ENCODE measurements at regions not wholly inside any gene's neighbourhood (a gene's known extent, or its start where the extent isn't known, plus 50 kb on each side); places are given as distances from the start of the nearest gene placed in this dataset.
"Not testable (repeated sequence)": the region's sequence is repeated elsewhere in the genome, so short reads cannot be mapped to it uniquely, and the experiment has no call there.

DNA sequence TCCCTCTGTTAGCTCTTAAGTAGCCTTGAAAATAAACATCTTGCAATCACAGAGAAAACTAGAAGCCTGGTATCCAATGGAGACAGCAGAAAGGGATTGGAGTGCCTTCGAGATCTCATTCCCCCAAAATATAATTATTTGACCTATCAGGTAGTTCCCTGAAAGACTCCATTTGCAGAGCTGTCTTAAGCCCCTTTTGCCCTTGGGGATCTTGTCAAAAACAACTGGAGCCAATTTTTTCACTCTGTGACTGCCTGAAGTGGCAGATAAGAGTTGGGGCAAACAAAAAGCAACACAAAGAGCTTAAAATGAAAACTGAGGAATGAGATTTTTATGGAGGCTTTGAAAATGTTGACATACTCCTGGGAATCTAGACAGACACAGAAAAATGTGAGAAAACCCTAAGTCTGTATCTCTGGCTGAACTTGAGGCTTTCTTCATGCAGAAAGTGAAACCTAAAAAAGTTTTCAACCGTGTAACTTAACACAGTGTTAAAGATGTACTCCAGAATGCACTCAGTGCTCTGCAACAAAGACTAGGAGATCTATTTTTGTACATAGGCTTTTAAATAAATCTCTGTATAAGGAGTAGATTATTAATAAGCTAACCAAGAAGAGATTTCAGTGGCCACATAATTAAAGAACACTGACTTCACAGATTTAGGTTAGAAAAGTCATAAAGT lies 971.1 kb upstream of the MAN1A1 start:
- no peak for DNase-seq

- no peak for DNase-seq
These were observed 954.7 kb upstream of the MAN1A1 start for GRCh38 chr6:120304223-120304622.

GRCh38 chr6:120303527-120303926 lies 954.0 kb upstream of the MAN1A1 start:
- no peak for DNase-seq

- DNase-seq, result no peak
These were observed 952.5 kb upstream of the MAN1A1 start for GRCh38 chr6:120302041-120302440.

GRCh38 chr6:120290964-120291363 lies 941.4 kb upstream of the MAN1A1 start:
- no peak for DNase-seq

- DNase-seq, result no peak
These were observed 932.4 kb upstream of the MAN1A1 start for GRCh38 chr6:120282005-120282404.

DNA sequence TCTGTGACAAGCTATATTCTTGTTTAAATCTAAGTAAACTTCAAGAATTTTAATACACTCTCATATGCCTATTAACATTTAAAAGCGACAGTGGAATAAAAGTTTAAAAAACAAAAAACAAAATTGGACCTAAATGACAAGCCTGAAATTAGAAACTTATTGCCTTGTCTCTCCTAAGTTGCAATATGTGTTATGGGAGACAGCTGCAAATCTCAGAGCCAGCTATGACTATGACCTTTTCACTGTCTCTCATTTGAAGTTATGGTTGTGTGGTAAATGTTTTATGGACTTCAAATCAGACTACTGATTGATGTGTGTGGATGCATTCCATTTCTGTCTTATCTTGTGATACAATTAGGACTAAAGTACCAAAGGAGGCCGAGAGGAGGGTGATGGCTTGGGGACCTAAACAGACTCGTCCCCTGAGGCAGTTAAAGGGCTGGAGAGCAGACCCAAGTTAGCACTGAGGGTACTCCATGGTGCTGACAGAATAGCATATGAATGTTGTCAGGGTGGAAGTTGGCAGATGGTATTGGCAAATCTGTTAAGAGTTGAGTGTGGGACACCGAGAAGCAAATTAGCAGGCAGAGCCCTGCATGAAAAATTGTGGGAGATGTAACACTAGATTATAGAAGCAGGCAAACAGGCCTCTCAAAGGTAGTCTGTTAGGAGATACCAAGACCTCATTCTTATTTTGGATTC lies 930.1 kb upstream of the MAN1A1 start:
- DNase-seq, result no peak

GRCh38 chr6:120278689-120279396 lies 929.3 kb upstream of the MAN1A1 start:
- no peak for DNase-seq

- DNase-seq, result no peak
These were observed 925.0 kb upstream of the MAN1A1 start for GRCh38 chr6:120274547-120274946.

- DNase-seq, result no peak
These were observed 923.9 kb upstream of the MAN1A1 start for GRCh38 chr6:120273411-120273810.

GRCh38 chr6:120272038-120272437 lies 922.5 kb upstream of the MAN1A1 start:
- DNase-seq, result no peak

DNA sequence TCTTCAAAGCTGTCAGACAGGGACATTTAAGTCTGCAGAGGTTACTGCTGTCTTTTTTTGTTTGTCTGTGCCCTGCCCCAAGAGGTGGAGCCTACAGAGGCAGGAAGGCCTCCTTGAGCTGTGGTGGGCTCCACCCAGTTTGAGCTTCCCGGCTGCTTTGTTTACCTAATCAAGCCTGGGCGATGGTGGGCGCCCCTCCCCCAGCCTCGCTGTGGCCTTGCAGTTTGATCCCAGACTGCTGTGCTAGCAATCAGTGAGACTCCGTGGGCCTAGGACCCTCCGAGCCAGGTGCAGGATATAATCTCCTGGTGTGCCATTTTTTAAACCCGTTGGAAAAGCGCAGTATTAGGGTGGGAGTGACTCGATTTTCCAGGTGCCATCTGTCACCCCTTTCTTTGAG lies 918.7 kb upstream of the MAN1A1 start:
- not testable (repeated sequence) for DNase-seq

- DNase-seq, result no peak
These were observed 912.8 kb upstream of the MAN1A1 start for GRCh38 chr6:120262354-120262753.

- DNase-seq, result no peak
These were observed 911.1 kb upstream of the MAN1A1 start for GRCh38 chr6:120260636-120261035.

GRCh38 chr6:120254651-120255050 lies 905.1 kb upstream of the MAN1A1 start:
- no peak for DNase-seq

DNA sequence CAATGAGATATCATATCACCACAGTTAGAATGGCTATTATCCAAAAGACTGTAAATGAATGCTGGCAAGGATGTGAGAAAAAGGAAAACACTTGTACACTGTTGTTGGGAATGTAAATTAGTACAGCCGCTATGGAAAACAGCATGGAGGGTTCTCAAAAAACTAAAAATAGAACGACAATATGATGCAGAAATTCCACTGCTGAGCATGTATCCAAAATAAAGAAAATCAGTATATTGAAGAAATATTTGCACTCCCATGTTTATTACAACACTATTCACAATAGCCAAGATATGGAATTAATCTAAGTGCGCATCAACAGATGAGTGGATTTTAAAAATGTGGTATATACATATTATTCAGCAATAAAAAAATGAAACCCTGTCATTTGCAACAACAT lies 898.9 kb upstream of the MAN1A1 start:
- DNase-seq, result no peak

- no peak for DNase-seq
These were observed 887.7 kb upstream of the MAN1A1 start for GRCh38 chr6:120237221-120237620.

- no peak for DNase-seq
These were observed 880.4 kb upstream of the MAN1A1 start for GRCh38 chr6:120230008-120230407.

DNA sequence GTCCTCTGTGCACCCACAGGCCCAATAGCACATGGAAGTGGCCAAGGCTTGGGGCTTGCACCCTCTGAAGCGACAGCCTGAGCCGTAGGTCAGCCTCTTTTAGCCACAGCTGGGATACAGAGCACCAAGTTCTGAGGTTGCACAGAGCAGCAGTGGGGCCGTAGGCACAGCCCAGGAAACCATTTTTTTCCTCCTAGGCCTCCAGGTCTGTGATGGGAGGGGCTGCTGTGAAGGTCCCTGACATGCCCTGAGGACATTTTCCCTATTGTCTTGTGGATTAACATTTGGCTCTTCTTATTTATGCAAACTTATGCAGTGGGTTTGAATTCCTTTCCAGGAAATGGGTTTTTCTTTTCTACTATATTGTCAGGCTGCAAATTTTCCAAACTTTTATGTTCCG lies 878.7 kb upstream of the MAN1A1 start:
- DNase-seq, result no peak

DNA sequence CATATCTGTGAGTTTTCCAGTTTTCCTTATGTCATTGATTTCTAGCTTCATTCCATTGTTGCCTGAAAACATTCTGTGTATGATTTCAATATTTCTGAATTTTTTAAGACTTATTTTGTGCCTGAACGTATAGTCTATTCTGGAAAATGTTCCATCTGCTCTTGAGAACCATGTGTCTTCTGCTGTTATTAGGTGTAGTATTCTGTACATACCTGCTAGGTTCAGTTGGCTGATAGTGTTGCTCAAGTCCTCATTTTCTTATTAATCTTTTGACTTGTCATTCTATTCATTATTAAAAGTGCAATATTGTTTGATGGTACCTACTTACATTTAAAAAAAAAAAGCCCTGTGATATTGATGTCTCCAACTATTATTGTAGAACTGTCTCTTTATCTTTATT lies 869.8 kb upstream of the MAN1A1 start:
- DNase-seq, result no peak

DNA sequence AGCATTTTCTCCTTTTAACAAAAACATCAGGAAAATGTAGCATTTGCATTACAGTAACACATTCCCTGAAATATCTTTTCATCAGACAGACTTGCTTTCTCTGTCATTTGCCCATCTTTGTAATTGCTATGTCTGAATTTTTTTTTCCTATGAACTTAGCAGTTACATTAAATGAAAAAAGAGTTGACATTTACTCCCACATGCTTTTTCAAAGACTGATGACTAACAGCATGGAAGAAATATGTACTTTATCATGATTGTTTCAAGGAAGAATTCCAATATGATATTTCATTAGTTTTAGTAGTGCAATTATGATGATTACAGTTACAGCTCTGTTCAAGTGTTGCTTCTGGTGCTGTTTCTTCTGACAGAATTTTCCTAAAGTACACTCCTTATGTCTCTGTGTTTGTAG lies 864.5 kb upstream of the MAN1A1 start:
- DNase-seq, result no peak

GRCh38 chr6:120211955-120212792 lies 862.6 kb upstream of the MAN1A1 start:
- DNase-seq, result no peak

- DNase-seq, result no peak
These were observed 853.3 kb upstream of the MAN1A1 start for GRCh38 chr6:120202878-120203277.

Data from CD4-positive, alpha-beta T cell treated with Interleukin-4 for 4 hours (primary cell).